ENCODE measurements at regions not wholly inside any gene's neighbourhood (a gene's known extent, or its start where the extent isn't known, plus 50 kb on each side); places are given as distances from the start of the nearest gene placed in this dataset.

GRCh38 chr12:29844667-29845066 lies 60.9 kb upstream of the TMTC1 start:
- DNase-seq = no peak

GRCh38 chr12:29843036-29843435 lies 59.3 kb upstream of the TMTC1 start:
- DNase-seq = peak in 1 of 2 experiments; percentile 3

DNA sequence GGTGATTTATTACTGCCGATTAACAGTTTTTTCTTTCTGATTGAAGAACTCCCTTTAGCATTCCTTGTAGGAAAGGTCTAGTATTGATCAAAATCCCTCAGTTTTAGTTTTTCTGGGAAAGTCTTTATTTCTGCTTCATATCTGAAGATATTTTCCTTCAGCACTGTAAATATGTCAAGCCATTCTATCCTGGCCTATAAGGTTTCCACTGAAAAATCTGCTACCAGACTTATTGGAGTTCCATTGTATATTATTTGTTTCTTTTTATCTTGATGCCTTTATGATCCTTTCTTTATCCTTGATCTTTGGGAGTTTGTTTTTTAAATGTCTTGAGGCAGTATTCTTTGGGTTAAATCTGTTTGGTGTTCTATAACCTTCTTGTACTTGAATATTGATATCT lies 55.0 kb upstream of the TMTC1 start:
- no peak for DNase-seq

All from NCI-H524 (cell line).